ENCODE measurements at regions not wholly inside any gene's neighbourhood (a gene's known extent, or its start where the extent isn't known, plus 50 kb on each side); places are given as distances from the start of the nearest gene placed in this dataset.
A peak's percentile ranks its signal among the peaks of the same experiment; 100 is the strongest.
"Not testable (repeated sequence)": the region's sequence is repeated elsewhere in the genome, so short reads cannot be mapped to it uniquely, and the experiment has no call there.

- H3K4me3 ChIP-seq (ENCODE audit: insufficient read depth, low read depth, low read length) = no peak overlapping the region
Measured at GRCh38 chr2:8324901-8325300, 357.0 kb upstream of the ID2 start.

DNA sequence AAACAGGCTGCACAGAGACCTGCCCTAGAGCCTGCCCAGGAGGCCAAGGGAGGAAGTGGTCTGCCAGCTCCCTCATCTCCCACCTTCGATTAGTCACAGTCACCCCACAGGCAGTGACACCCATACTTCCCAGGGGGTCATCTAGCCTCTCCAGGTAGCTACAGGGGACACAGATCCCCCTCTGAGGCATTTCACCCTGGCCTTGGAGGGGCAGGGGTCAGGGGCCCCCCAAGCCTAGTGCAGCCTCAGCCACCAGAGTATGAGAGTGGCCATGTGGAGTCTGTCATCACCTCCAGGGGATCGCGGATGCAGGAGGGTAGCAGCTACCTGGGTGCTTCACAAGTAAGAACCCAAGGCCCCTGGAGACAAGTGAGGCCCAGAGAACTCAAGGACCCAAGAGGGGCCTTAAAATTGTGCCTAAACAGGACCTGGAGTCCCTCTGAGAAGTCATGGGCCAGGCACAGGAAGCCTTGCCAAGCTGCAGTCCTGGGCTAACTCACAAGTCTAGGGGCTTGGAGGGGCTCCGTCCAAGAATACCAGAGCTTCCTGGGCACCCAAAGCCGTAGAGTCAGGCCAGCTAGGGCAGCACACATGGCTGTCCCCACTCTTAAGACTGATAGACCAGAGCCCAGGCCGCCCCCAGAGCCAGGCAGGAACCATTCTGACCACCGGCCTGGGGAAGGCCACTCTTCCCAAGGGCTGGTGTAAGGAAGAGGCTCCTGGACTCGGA is 354.3 kb upstream of the ID2 start:
- Histone ChIP-seq H3K36me3 (replicated peaks; ENCODE audit: control insufficient read depth, insufficient read depth, low read length) (no peaks in the 10 kb centered on the region), H3K4me3 (ENCODE audit: insufficient read depth, low read depth, low read length) (no peak overlapping the region), H3K27me3 (ENCODE audit: control insufficient read depth, insufficient read depth, low read length) (no peaks in the 10 kb centered on the region)
- no peak for DNase-seq

More at GRCh38 chr2:8324901-8325300, 357.0 kb upstream of the ID2 start:
- H3K27me3 ChIP-seq (ENCODE audit: control insufficient read depth, insufficient read depth, low read length) = no peaks in the 10 kb centered on the region
- no peaks in the 10 kb centered on the region for H3K36me3 ChIP-seq (replicated peaks; ENCODE audit: control insufficient read depth, insufficient read depth, low read length)
- no peak for DNase-seq

DNA sequence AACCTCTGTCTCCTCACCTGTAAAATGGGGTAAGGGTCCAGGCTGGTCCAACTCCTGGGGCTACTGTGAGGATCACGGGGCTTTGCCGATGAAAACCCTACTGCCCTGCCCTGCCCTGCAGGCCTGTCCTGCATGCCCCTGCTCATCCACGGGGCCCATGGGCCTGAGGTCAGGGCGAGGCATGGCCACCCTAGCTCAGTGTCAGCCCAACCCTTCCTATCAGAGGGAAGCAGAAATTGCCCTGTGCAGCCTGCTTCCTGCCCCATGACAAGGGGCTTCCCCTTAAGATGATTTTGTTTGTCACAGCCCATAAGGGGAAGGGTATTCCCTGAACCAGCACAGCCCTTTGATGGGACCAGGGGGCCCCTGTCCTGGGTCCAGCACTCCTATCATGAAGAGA is 353.6 kb upstream of the ID2 start:
- Histone ChIP-seq H3K4me3 (ENCODE audit: insufficient read depth, low read depth, low read length) (no peak overlapping the region), H3K36me3 (replicated peaks; ENCODE audit: control insufficient read depth, insufficient read depth, low read length) (no peaks in the 10 kb centered on the region), H3K27me3 (ENCODE audit: control insufficient read depth, insufficient read depth, low read length) (no peaks in the 10 kb centered on the region)
- no peak for DNase-seq

DNA sequence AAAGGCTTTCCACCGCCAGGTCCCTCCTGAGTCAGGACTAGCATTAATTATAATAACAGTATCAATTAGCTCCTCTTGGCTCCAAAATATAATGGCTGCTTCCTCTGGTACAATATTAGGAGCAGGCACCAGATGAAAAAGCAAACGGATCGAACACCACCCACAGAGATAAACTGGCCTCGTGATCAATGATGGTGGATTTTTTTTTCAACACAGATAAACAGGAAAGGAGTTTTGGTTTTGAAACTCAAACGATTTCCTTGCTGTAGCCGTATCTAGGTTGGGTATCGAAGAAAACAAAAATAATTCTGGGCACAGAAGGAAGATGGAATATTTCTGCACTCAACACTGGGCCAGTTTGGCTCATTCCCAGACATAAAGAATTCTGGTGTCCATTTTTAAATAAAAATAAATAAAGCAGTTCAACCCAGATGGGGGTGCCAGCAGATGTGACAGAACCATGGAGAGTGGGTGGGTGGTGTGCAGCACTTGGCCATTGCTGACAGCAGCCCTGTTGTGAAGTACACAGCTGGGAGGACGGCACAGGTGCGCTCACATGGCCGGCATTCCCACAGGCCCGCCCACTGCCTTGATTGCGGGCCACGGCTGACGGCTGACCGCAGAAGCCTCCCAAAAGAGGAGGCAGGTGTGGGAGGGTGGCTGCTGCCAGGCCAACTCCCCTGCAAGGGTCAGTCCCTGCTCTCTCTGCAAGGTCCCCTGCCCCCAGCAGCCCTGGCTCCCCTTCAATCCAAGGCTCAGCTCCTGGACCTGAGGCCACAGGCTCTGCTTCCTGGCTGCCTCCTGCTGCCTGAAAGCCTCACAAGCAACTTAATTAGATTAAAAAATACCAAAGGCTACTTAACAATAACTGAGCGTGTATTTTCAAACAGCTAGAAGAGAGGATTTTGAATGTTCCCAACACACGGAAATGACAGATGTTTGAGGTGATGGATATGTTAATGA is 351.9 kb upstream of the ID2 start:
- no peak overlapping the region for H3K4me3 ChIP-seq (ENCODE audit: insufficient read depth, low read depth, low read length)
- DNase-seq = peak; percentile 49
- no peaks in the 10 kb centered on the region for H3K27me3 ChIP-seq (ENCODE audit: control insufficient read depth, insufficient read depth, low read length)
- H3K36me3 ChIP-seq (replicated peaks; ENCODE audit: control insufficient read depth, insufficient read depth, low read length) = no peaks in the 10 kb centered on the region

DNA sequence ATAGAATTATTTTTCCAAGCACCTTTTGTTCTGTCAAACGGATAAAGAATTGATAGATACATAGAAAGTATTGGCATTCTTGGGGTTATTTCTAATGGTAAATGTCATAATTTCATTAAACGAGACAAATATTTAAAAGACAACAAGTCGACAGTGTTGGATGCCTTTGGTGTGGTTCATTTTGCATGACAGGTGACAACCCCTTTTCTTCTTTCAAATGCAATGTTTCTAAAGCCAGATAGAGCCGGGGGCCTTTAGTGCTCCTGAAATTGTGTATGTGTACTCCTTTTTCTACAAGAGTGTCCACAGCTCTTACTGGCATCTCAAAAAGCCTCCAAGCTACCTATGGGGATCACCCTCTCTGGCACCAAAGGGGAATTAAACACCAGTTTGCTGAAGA is 350.8 kb upstream of the ID2 start:
- Histone ChIP-seq H3K36me3 (replicated peaks; ENCODE audit: control insufficient read depth, insufficient read depth, low read length) (no peaks in the 10 kb centered on the region), H3K4me3 (ENCODE audit: insufficient read depth, low read depth, low read length) (no peak overlapping the region), H3K27me3 (ENCODE audit: control insufficient read depth, insufficient read depth, low read length) (no peaks in the 10 kb centered on the region)
- DNase-seq = no peak

DNA sequence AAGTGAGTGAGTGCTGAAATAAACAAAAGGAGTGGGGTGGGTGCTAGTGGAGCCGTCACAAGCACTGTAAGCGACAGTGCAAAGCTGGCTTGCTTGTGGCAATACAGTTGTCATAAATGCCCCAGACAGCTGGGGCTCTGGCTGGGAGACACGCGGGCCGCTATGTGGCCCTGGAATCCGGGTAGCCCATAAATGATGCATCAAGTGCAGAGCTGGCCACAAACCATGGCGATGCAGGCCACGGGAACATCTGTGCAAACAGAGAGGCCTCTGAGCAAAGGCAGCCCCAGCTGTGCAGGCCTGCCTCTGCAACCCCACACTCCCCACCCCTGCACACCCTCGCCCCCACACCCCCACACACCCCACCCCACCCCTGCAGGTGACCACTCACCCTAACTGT is 349.2 kb upstream of the ID2 start:
- Histone ChIP-seq H3K27me3 (ENCODE audit: control insufficient read depth, insufficient read depth, low read length) (no peaks in the 10 kb centered on the region), H3K4me3 (ENCODE audit: insufficient read depth, low read depth, low read length) (no peak overlapping the region), H3K36me3 (replicated peaks; ENCODE audit: control insufficient read depth, insufficient read depth, low read length) (no peaks in the 10 kb centered on the region)
- DNase-seq = no peak

- Histone ChIP-seq H3K27me3 (ENCODE audit: control insufficient read depth, insufficient read depth, low read length) (no peaks in the 10 kb centered on the region), H3K4me3 (ENCODE audit: insufficient read depth, low read depth, low read length) (no peak overlapping the region), H3K36me3 (replicated peaks; ENCODE audit: control insufficient read depth, insufficient read depth, low read length) (no peaks in the 10 kb centered on the region)
- no peak for DNase-seq
Measured at GRCh38 chr2:8333177-8333831, 348.6 kb upstream of the ID2 start.

DNA sequence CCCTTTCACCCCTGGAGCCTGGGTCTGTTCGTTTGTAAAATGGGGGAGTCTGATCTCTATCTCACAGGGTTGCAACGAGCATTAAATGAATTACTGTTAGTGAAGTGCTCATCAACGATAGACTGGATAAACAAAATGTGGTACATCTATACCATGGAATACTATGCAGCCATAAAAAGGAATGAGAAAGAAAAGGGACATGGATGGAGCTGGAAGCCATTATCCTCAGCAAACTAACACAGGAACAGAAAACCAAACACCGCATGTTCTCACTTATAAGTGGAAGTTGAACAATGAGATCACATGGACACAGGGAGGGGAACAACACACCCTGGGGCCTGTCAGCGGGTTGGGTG is 348.0 kb upstream of the ID2 start:
- not testable (repeated sequence) for DNase-seq; H3K36me3 ChIP-seq (replicated peaks; ENCODE audit: control insufficient read depth, insufficient read depth, low read length)

GRCh38 chr2:8334866-8335325 is 347.0 kb upstream of the ID2 start:
- Histone ChIP-seq H3K27me3 (ENCODE audit: control insufficient read depth, insufficient read depth, low read length) (no peaks in the 10 kb centered on the region), H3K4me3 (ENCODE audit: insufficient read depth, low read depth, low read length) (no peak overlapping the region), H3K36me3 (replicated peaks; ENCODE audit: control insufficient read depth, insufficient read depth, low read length) (no peaks in the 10 kb centered on the region)
- no peak for DNase-seq

More for the DNA sequence above, 348.0 kb upstream of the ID2 start:
- H3K4me3 ChIP-seq (ENCODE audit: insufficient read depth, low read depth, low read length); H3K27me3 ChIP-seq (ENCODE audit: control insufficient read depth, insufficient read depth, low read length): not testable (repeated sequence)

GRCh38 chr2:8335801-8336200 is 346.1 kb upstream of the ID2 start:
- H3K36me3 ChIP-seq (replicated peaks; ENCODE audit: control insufficient read depth, insufficient read depth, low read length) = no peaks in the 10 kb centered on the region
- H3K27me3 ChIP-seq (ENCODE audit: control insufficient read depth, insufficient read depth, low read length) = no peaks in the 10 kb centered on the region
- DNase-seq = no peak
- H3K4me3 ChIP-seq (ENCODE audit: insufficient read depth, low read depth, low read length) = no peak overlapping the region

DNA sequence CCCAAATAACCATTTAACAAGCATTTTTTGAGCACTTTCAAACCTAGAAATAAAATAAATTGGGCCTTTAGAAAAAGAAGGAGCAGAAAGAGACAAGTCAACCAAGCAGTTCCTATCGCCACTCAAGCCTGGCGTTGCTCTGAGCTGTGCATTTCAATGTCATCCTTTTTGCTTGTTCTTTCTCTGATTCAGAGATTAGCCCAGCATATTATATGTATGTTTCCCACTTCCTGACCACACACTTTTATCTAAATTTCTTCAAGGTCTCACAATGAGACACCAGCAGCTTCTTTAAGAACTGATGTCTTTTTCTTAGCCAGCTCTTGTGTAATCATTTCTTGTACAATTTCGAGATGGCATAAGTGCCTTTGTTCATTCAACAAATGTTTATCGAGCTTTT is 344.5 kb upstream of the ID2 start:
- no peak for DNase-seq

DNA sequence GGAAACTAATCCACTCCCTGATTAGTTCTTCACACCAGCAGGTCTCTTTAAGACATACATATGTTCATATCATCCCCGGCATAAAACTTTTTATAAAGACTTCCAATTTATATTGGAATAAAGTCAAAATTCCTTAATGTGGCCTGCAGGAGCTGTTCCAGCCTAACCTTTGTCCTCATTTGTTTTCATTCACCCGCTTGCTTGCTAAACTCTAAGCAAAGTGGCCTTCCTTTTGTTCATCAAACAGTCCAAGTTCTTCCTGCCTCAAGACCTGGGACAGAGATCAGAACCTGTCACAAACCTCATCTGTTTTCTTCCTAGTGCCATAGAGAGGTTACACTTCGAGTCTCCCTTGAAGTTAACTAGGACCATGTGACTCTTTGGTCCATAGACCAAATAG is 339.4 kb upstream of the ID2 start:
- Histone ChIP-seq H3K27me3 (ENCODE audit: control insufficient read depth, insufficient read depth, low read length) (no peaks in the 10 kb centered on the region), H3K4me3 (ENCODE audit: insufficient read depth, low read depth, low read length) (no peak overlapping the region), H3K36me3 (replicated peaks; ENCODE audit: control insufficient read depth, insufficient read depth, low read length) (no peaks in the 10 kb centered on the region)
- DNase-seq = no peak

More for the DNA sequence above, 344.5 kb upstream of the ID2 start:
- H3K36me3 ChIP-seq (replicated peaks; ENCODE audit: control insufficient read depth, insufficient read depth, low read length) = no peaks in the 10 kb centered on the region
- no peaks in the 10 kb centered on the region for H3K27me3 ChIP-seq (ENCODE audit: control insufficient read depth, insufficient read depth, low read length)
- no peak overlapping the region for H3K4me3 ChIP-seq (ENCODE audit: insufficient read depth, low read depth, low read length)

- Histone ChIP-seq H3K4me3 (ENCODE audit: insufficient read depth, low read depth, low read length) (no peak overlapping the region), H3K27me3 (ENCODE audit: control insufficient read depth, insufficient read depth, low read length) (no peaks in the 10 kb centered on the region)
- no peak for DNase-seq
Measured at GRCh38 chr2:8343031-8343430, 338.8 kb upstream of the ID2 start.

DNA sequence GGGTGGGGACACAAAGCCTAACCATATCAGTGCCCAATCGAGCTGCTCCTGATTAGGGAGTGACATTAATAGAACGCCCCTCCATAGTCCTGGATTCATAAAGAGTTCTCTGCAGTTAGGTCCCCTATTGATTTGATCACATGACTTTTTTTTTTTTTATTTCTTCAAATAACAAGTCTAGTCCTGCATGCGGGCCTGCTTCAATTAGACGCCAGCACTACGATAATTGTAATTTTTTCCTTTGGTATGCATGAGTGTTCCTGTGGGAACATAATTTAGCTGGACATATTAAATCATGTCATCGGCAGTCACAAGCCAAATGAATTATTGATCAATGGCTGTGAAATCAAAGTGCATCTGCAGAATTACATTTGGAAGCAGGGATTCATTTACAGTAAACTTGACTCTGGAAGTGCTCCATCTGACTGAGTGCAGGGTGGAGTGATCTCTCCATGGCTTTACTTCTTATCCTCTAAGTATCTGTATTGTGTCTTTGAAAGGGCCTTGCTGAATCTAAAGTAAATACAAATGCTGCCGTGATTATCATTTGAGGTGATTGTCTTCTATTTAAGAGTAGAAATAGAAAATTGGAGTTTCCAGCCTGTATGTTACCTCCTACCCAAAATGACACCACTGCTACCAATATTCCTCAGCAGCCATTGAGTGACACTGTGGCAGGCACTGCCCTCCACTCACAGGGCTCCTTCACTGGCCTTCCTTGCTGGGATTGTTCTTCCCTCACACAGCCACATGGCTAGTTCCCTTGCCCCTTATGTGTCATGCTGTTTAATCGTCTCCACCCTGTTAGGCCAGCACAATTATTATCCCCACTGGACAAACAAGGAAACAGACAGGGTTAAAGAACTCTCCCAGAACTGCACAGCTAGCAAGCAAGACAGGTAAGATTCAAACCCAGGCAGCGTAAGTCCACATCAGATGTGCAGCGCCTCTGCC is 337.4 kb upstream of the ID2 start:
- Histone ChIP-seq H3K36me3 (replicated peaks; ENCODE audit: control insufficient read depth, insufficient read depth, low read length) (no peaks in the 10 kb centered on the region), H3K4me3 (ENCODE audit: insufficient read depth, low read depth, low read length) (no peak overlapping the region), H3K27me3 (ENCODE audit: control insufficient read depth, insufficient read depth, low read length) (no peaks in the 10 kb centered on the region)
- no peak for DNase-seq

More at GRCh38 chr2:8343031-8343430, 338.8 kb upstream of the ID2 start:
- no peaks in the 10 kb centered on the region for H3K36me3 ChIP-seq (replicated peaks; ENCODE audit: control insufficient read depth, insufficient read depth, low read length)
